Stomach (tissue), 4 donors: ENCODE measurements at regions not wholly inside any gene's neighbourhood (a gene's known extent, or its start where the extent isn't known, plus 50 kb on each side); places are given as distances from the start of the nearest gene placed in this dataset.

Experiments
- CTCF ChIP-seq, 7 experiments: fragments of 450-650 bp in 4 of 7; fragments of 200-600 bp in 3 of 7; sonication (generic) in 3 of 7; IDR thresholded peaks; one replicate each; pipeline ENCODE4 v1.5.1; 2016 to 2019; ENCODE audit warnings: antibody characterized with exemption in 7 of 7, control low read depth in 2 of 7, mild to moderate bottlenecking in 1 of 7
- POLR2AphosphoS5 ChIP-seq, 3 donors: sonication (generic); formaldehyde crosslinking; IDR thresholded peaks; one replicate each; pipeline ENCODE4 v1.6.1; 2016; ENCODE audit warnings: antibody characterized with exemption in 3 of 3

GRCh38 chr6:3940703-3941102 is 91.5 kb downstream of the FAM50B start:
- TF ChIP-seq POLR2AphosphoS5 (IDR thresholded peaks at IDR 0.05) (no peak), CTCF (IDR thresholded peaks at IDR 0.05) (no peak)
